ENCODE measurements at regions not wholly inside any gene's neighbourhood (a gene's known extent, or its start where the extent isn't known, plus 50 kb on each side); places are given as distances from the start of the nearest gene placed in this dataset.
"Not testable (repeated sequence)": the region's sequence is repeated elsewhere in the genome, so short reads cannot be mapped to it uniquely, and the experiment has no call there.

- DNase-seq (ENCODE audit: low read depth) = no peak
Measured at GRCh38 chr5:24264547-24264946, 380.2 kb downstream of the CDH10 start.

- no peak for DNase-seq (ENCODE audit: low read depth)
Measured at GRCh38 chr5:24265306-24265705, 379.5 kb downstream of the CDH10 start.

- no peak for DNase-seq (ENCODE audit: low read depth)
Measured at GRCh38 chr5:24268482-24269056, 376.2 kb downstream of the CDH10 start.

GRCh38 chr5:24271702-24272118 is 373.1 kb downstream of the CDH10 start:
- not testable (repeated sequence) for DNase-seq (ENCODE audit: low read depth)

- DNase-seq (ENCODE audit: low read depth) = no peak
Measured at GRCh38 chr5:24272741-24273140, 372.0 kb downstream of the CDH10 start.

- no peak for DNase-seq (ENCODE audit: low read depth)
Measured at GRCh38 chr5:24280215-24280614, 364.6 kb downstream of the CDH10 start.

GRCh38 chr5:24281818-24282217 is 363.0 kb downstream of the CDH10 start:
- no peak for DNase-seq (ENCODE audit: low read depth)

- no peak for DNase-seq (ENCODE audit: low read depth)
Measured at GRCh38 chr5:24289582-24290335, 355.0 kb downstream of the CDH10 start.

- DNase-seq (ENCODE audit: low read depth) = no peak
Measured at GRCh38 chr5:24290536-24290935, 354.2 kb downstream of the CDH10 start.

GRCh38 chr5:24291916-24292315 is 352.9 kb downstream of the CDH10 start:
- DNase-seq (ENCODE audit: low read depth) = no peak

- no peak for DNase-seq (ENCODE audit: low read depth)
Measured at GRCh38 chr5:24294333-24294732, 350.4 kb downstream of the CDH10 start.

- DNase-seq (ENCODE audit: low read depth) = no peak
Measured at GRCh38 chr5:24314106-24314505, 330.7 kb downstream of the CDH10 start.

GRCh38 chr5:24320643-24321042 is 324.1 kb downstream of the CDH10 start:
- no peak for DNase-seq (ENCODE audit: low read depth)

- DNase-seq (ENCODE audit: low read depth) = no peak
Measured at GRCh38 chr5:24325306-24325832, 319.4 kb downstream of the CDH10 start.

- no peak for DNase-seq (ENCODE audit: low read depth)
Measured at GRCh38 chr5:24331531-24331930, 313.2 kb downstream of the CDH10 start.

GRCh38 chr5:24347158-24347557 is 297.6 kb downstream of the CDH10 start:
- DNase-seq (ENCODE audit: low read depth) = peak; percentile 8

GRCh38 chr5:24351285-24351684 is 293.5 kb downstream of the CDH10 start:
- no peak for DNase-seq (ENCODE audit: low read depth)

- DNase-seq (ENCODE audit: low read depth) = no peak
Measured at GRCh38 chr5:24353016-24353415, 291.8 kb downstream of the CDH10 start.

- no peak for DNase-seq (ENCODE audit: low read depth)
Measured at GRCh38 chr5:24353611-24354010, 291.2 kb downstream of the CDH10 start.

- no peak for DNase-seq (ENCODE audit: low read depth)
Measured at GRCh38 chr5:24363789-24364481, 280.8 kb downstream of the CDH10 start.

- no peak for DNase-seq (ENCODE audit: low read depth)
Measured at GRCh38 chr5:24364711-24365110, 280.1 kb downstream of the CDH10 start.

GRCh38 chr5:24365406-24365805 is 279.4 kb downstream of the CDH10 start:
- peak; percentile 64 for DNase-seq (ENCODE audit: low read depth)

Data from HT1080 (cell line).